ENCODE measurements at regions not wholly inside any gene's neighbourhood (a gene's known extent, or its start where the extent isn't known, plus 50 kb on each side); places are given as distances from the start of the nearest gene placed in this dataset.

- TF ChIP-seq, protein P1, sequence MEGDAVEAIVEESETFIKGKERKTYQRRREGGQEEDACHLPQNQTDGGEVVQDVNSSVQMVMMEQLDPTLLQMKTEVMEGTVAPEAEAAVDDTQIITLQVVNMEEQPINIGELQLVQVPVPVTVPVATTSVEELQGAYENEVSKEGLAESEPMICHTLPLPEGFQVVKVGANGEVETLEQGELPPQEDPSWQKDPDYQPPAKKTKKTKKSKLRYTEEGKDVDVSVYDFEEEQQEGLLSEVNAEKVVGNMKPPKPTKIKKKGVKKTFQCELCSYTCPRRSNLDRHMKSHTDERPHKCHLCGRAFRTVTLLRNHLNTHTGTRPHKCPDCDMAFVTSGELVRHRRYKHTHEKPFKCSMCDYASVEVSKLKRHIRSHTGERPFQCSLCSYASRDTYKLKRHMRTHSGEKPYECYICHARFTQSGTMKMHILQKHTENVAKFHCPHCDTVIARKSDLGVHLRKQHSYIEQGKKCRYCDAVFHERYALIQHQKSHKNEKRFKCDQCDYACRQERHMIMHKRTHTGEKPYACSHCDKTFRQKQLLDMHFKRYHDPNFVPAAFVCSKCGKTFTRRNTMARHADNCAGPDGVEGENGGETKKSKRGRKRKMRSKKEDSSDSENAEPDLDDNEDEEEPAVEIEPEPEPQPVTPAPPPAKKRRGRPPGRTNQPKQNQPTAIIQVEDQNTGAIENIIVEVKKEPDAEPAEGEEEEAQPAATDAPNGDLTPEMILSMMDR (conservative IDR thresholded peaks at IDR 0.05; ENCODE audit: low read depth in 2 of 2) = no peak
- no peak for TF ChIP-seq EZH2phosphoT487 (IDR thresholded peaks at IDR 0.05; ENCODE audit: unreplicated experiment)
- TF ChIP-seq EZH2 (IDR thresholded peaks at IDR 0.05; ENCODE audit: low read depth, unreplicated experiment) = no peak
- TF ChIP-seq, protein P2, sequence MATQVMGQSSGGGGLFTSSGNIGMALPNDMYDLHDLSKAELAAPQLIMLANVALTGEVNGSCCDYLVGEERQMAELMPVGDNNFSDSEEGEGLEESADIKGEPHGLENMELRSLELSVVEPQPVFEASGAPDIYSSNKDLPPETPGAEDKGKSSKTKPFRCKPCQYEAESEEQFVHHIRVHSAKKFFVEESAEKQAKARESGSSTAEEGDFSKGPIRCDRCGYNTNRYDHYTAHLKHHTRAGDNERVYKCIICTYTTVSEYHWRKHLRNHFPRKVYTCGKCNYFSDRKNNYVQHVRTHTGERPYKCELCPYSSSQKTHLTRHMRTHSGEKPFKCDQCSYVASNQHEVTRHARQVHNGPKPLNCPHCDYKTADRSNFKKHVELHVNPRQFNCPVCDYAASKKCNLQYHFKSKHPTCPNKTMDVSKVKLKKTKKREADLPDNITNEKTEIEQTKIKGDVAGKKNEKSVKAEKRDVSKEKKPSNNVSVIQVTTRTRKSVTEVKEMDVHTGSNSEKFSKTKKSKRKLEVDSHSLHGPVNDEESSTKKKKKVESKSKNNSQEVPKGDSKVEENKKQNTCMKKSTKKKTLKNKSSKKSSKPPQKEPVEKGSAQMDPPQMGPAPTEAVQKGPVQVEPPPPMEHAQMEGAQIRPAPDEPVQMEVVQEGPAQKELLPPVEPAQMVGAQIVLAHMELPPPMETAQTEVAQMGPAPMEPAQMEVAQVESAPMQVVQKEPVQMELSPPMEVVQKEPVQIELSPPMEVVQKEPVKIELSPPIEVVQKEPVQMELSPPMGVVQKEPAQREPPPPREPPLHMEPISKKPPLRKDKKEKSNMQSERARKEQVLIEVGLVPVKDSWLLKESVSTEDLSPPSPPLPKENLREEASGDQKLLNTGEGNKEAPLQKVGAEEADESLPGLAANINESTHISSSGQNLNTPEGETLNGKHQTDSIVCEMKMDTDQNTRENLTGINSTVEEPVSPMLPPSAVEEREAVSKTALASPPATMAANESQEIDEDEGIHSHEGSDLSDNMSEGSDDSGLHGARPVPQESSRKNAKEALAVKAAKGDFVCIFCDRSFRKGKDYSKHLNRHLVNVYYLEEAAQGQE (IDR thresholded peaks at IDR 0.05; ENCODE audit: unreplicated experiment) = no peak
- TF ChIP-seq POLR2AphosphoS5 (IDR thresholded peaks at IDR 0.05; ENCODE audit: low read depth) = no peak
- TF ChIP-seq JUNB (IDR thresholded peaks at IDR 0.05; ENCODE audit: unreplicated experiment) = no peak
- no peak for TF ChIP-seq CREB1 (CRISPR knock-in tag; IDR thresholded peaks at IDR 0.05; ENCODE audit: low read depth)
- TF ChIP-seq, protein P3, sequence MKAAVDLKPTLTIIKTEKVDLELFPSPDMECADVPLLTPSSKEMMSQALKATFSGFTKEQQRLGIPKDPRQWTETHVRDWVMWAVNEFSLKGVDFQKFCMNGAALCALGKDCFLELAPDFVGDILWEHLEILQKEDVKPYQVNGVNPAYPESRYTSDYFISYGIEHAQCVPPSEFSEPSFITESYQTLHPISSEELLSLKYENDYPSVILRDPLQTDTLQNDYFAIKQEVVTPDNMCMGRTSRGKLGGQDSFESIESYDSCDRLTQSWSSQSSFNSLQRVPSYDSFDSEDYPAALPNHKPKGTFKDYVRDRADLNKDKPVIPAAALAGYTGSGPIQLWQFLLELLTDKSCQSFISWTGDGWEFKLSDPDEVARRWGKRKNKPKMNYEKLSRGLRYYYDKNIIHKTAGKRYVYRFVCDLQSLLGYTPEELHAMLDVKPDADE (IDR thresholded peaks at IDR 0.05) = no peak
- TF ChIP-seq ZNF114 (CRISPR knock-in tag; IDR thresholded peaks at IDR 0.05) = no peak
- no peak for TF ChIP-seq NANOG (IDR thresholded peaks at IDR 0.05; ENCODE audit: borderline replicate concordance)
Measured at GRCh38 chr9:87276327-87276841, 221.3 kb upstream of the DAPK1 start.
